Fibroblast of skin of scalp (primary cell): ENCODE measurements at regions not wholly inside any gene's neighbourhood (a gene's known extent, or its start where the extent isn't known, plus 50 kb on each side); places are given as distances from the start of the nearest gene placed in this dataset.
"Not testable (repeated sequence)": the region's sequence is repeated elsewhere in the genome, so short reads cannot be mapped to it uniquely, and the experiment has no call there.

Source experiments
- DNase-seq: peaks from one replicate; pipeline ENCODE4 v3.0.0-alpha.2; 2013

GRCh38 chr16:86077243-86077940, 178.4 kb downstream of the IRF8 start:
- no peak for DNase-seq

GRCh38 chr16:86078121-86078600, 179.2 kb downstream of the IRF8 start:
- no peak for DNase-seq

GRCh38 chr16:86078711-86079110, 179.7 kb downstream of the IRF8 start:
- DNase-seq, result not testable (repeated sequence)

GRCh38 chr16:86079255-86079885, 180.4 kb downstream of the IRF8 start:
- no peak for DNase-seq

GRCh38 chr16:86080131-86080875, 181.3 kb downstream of the IRF8 start:
- DNase-seq, result no peak

- no peak for DNase-seq
These were observed 182.0 kb downstream of the IRF8 start for GRCh38 chr16:86080982-86081381.

GRCh38 chr16:86082418-86083030, 183.6 kb downstream of the IRF8 start:
- no peak for DNase-seq

- no peak for DNase-seq
These were observed 184.5 kb downstream of the IRF8 start for GRCh38 chr16:86083382-86084002.

GRCh38 chr16:86085161-86085611, 186.2 kb downstream of the IRF8 start:
- DNase-seq, result no peak

- no peak for DNase-seq
These were observed 186.8 kb downstream of the IRF8 start for GRCh38 chr16:86085795-86086194.

GRCh38 chr16:86086471-86086870, 187.5 kb downstream of the IRF8 start:
- no peak for DNase-seq

GRCh38 chr16:86087011-86087895, 188.3 kb downstream of the IRF8 start:
- no peak for DNase-seq

- no peak for DNase-seq
These were observed 188.9 kb downstream of the IRF8 start for GRCh38 chr16:86087896-86088230.

GRCh38 chr16:86088287-86088686, 189.3 kb downstream of the IRF8 start:
- DNase-seq, result no peak

- DNase-seq, result no peak
These were observed 189.9 kb downstream of the IRF8 start for GRCh38 chr16:86088816-86089215.

GRCh38 chr16:86089334-86089900, 190.5 kb downstream of the IRF8 start:
- DNase-seq, result no peak

- DNase-seq, result no peak
These were observed 191.0 kb downstream of the IRF8 start for GRCh38 chr16:86089991-86090390.

GRCh38 chr16:86090461-86091170, 191.7 kb downstream of the IRF8 start:
- DNase-seq, result no peak

- DNase-seq, result no peak
These were observed 193.0 kb downstream of the IRF8 start for GRCh38 chr16:86091976-86092375.
